Panc1 (cell line): ENCODE measurements at regions not wholly inside any gene's neighbourhood (a gene's known extent, or its start where the extent isn't known, plus 50 kb on each side); places are given as distances from the start of the nearest gene placed in this dataset.

Experiments
- CTCF ChIP-seq: fragments of 450-650 bp; IDR thresholded peaks from 2 replicates; pipeline ENCODE4 v1.5.1; 2017; ENCODE audit warnings: mild to moderate bottlenecking
- TCF7L2 ChIP-seq: IDR thresholded peaks from 2 replicates; pipeline ENCODE4 v1.6.1; 2011; ENCODE audit warnings: mild to moderate bottlenecking, low read depth, low read length, inconsistent platforms
- TF ChIP-seq, protein P1 (sequence below), 2 experiments: IDR thresholded peaks; 2 replicates each; pipeline ENCODE4 v1.6.1; 2011 to 2012; ENCODE audit warnings: low read depth in 2 of 2, control low read depth in 1 of 2, low read length in 1 of 2, mild to moderate bottlenecking in 1 of 2, moderate library complexity in 1 of 2; ENCODE audit not compliant: insufficient read depth in 1 of 2

GRCh38 chrX:125628435-125628834 lies 308.8 kb downstream of the TEX13C start:
- TF ChIP-seq CTCF (no peak), TCF7L2 (no peak)
- TF ChIP-seq, protein P1, sequence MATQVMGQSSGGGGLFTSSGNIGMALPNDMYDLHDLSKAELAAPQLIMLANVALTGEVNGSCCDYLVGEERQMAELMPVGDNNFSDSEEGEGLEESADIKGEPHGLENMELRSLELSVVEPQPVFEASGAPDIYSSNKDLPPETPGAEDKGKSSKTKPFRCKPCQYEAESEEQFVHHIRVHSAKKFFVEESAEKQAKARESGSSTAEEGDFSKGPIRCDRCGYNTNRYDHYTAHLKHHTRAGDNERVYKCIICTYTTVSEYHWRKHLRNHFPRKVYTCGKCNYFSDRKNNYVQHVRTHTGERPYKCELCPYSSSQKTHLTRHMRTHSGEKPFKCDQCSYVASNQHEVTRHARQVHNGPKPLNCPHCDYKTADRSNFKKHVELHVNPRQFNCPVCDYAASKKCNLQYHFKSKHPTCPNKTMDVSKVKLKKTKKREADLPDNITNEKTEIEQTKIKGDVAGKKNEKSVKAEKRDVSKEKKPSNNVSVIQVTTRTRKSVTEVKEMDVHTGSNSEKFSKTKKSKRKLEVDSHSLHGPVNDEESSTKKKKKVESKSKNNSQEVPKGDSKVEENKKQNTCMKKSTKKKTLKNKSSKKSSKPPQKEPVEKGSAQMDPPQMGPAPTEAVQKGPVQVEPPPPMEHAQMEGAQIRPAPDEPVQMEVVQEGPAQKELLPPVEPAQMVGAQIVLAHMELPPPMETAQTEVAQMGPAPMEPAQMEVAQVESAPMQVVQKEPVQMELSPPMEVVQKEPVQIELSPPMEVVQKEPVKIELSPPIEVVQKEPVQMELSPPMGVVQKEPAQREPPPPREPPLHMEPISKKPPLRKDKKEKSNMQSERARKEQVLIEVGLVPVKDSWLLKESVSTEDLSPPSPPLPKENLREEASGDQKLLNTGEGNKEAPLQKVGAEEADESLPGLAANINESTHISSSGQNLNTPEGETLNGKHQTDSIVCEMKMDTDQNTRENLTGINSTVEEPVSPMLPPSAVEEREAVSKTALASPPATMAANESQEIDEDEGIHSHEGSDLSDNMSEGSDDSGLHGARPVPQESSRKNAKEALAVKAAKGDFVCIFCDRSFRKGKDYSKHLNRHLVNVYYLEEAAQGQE (IDR thresholded peaks at IDR 0.05; ENCODE audit: insufficient read depth in 1 of 2, low read depth in 2 of 2, low read length in 1 of 2) = no peak
